SK-N-SH (cell line): ENCODE measurements at regions not wholly inside any gene's neighbourhood (a gene's known extent, or its start where the extent isn't known, plus 50 kb on each side); places are given as distances from the start of the nearest gene placed in this dataset.

Source experiments
- CTCF ChIA-PET: fragments of 300-600, 350-600 bp; formaldehyde crosslinking; extraction: SDS; loops from one replicate; lab custom pipeline; 2021; lab: Yijun Ruan, JAX
- POLR2A ChIA-PET: fragments of 350-600 bp; sonication (Branson Sonifier 250); formaldehyde crosslinking; extraction: SDS; loops from one replicate; lab custom pipeline; 2020; ENCODE audit warnings: antibody characterized with exemption, inconsistent platforms; lab: Yijun Ruan, JAX
- DNase-seq: peaks from one replicate; pipeline ENCODE4 v3.0.0; 2012
- H2AFZ ChIP-seq: fragments of 200-600 bp; sonication (generic); 2 replicates; pipeline ENCODE4 v1.8.1; 2016; ENCODE audit warnings: antibody characterized with exemption, mild to moderate bottlenecking, low read depth
- H3F3A ChIP-seq: fragments of 200-600 bp; sonication (generic); replicated peaks from 2 replicates; pipeline ENCODE3; 2016; ENCODE audit warnings: antibody characterized with exemption, mild to moderate bottlenecking; ENCODE audit not compliant: insufficient read depth
- H3K27ac ChIP-seq, 2 experiments: fragments of 200-500 bp in 1 of 2; fragments of 200-600 bp in 1 of 2; sonication (Bioruptor generic) in 1 of 2; sonication (generic), shearing (Covaris generic) in 1 of 2; 2 replicates each; pipeline versions ENCODE4 v1.5.1 to v1.6.1; 2014 to 2016; ENCODE audit warnings: low read depth in 2 of 2, inconsistent platforms in 1 of 2, low read length in 1 of 2, mild to moderate bottlenecking in 1 of 2, mixed read lengths in 1 of 2
- H3K27me3 ChIP-seq: fragments of 200-600 bp; sonication (generic), shearing (Covaris generic); 2 replicates; pipeline ENCODE4 v1.6.1; 2016; ENCODE audit warnings: mixed run types; ENCODE audit not compliant: insufficient read depth
- H3K36me3 ChIP-seq, 2 experiments: fragments of 200-500 bp in 1 of 2; fragments of 200-600 bp in 1 of 2; sonication (Bioruptor generic) in 1 of 2; sonication (generic) in 1 of 2; replicated peaks in 1 of 2; 2 replicates each; pipeline versions ENCODE3 to v1.5.1; 2014 to 2016; ENCODE audit warnings: low read length in 1 of 2, mild to moderate bottlenecking in 1 of 2; ENCODE audit not compliant: insufficient read depth in 2 of 2, control insufficient read depth in 1 of 2
- H3K4me1 ChIP-seq, 2 experiments: fragments of 200-500 bp in 1 of 2; fragments of 200-600 bp in 1 of 2; sonication (Bioruptor generic) in 1 of 2; sonication (generic), shearing (Covaris generic) in 1 of 2; 2 replicates each; pipeline versions ENCODE4 v1.5.1 to v1.6.1; 2014 to 2016; ENCODE audit warnings: low read depth in 1 of 2, low read length in 1 of 2, mixed run types in 1 of 2; ENCODE audit not compliant: insufficient read depth in 2 of 2, control insufficient read depth in 1 of 2
- H3K4me2 ChIP-seq: fragments of 200-600 bp; sonication (generic), shearing (Covaris generic); 2 replicates; pipeline ENCODE4 v1.6.1; 2017; ENCODE audit warnings: mixed run types
- H3K4me3 ChIP-seq, 2 experiments: fragments of 200-500 bp in 1 of 2; fragments of 200-600 bp in 1 of 2; sonication (Bioruptor generic) in 1 of 2; sonication (generic), shearing (Covaris generic) in 1 of 2; 2 replicates each; pipeline versions ENCODE4 v1.5.1 to v1.8.1; 2014 to 2016; ENCODE audit warnings: low read depth in 2 of 2, inconsistent platforms in 1 of 2, low read length in 1 of 2, mild to moderate bottlenecking in 1 of 2, mixed read lengths in 1 of 2, moderate library complexity in 1 of 2
- H3K79me2 ChIP-seq: fragments of 200-600 bp; sonication (generic); 2 replicates; pipeline ENCODE4 v1.8.1; 2017; ENCODE audit warnings: mild to moderate bottlenecking; ENCODE audit not compliant: insufficient read depth
- H3K9ac ChIP-seq: fragments of 200-600 bp; sonication (generic); 2 replicates; pipeline ENCODE4 v1.6.1; 2017; ENCODE audit warnings: mixed run types
- H3K9me2 ChIP-seq: fragments of 200-600 bp; sonication (generic); 2 replicates; pipeline ENCODE4 v1.6.1; 2017; ENCODE audit warnings: mixed run types
- H3K9me3 ChIP-seq: fragments of 200-600 bp; sonication (generic); 2 replicates; pipeline ENCODE4 v1.6.1; 2017; ENCODE audit warnings: mixed run types, mild to moderate bottlenecking, moderate library complexity
- H4K20me1 ChIP-seq: fragments of 200-600 bp; sonication (generic); 2 replicates; pipeline ENCODE4 v1.6.1; 2017; ENCODE audit warnings: mild to moderate bottlenecking, mixed run types; ENCODE audit not compliant: insufficient read depth
- CHD2 ChIP-seq: fragments of 150-350 bp; IDR thresholded peaks from 2 replicates; pipeline ENCODE4 v1.6.1; 2018; ENCODE audit warnings: low read length; ENCODE audit not compliant: partially characterized antibody
- FOXJ3 ChIP-seq: sonication (generic); formaldehyde crosslinking; IDR thresholded peaks from 2 replicates; pipeline ENCODE4 v1.5.1; 2020; ENCODE audit warnings: mild to moderate bottlenecking, missing genetic modification reagents
- FOXM1 ChIP-seq: IDR thresholded peaks from 2 replicates; pipeline ENCODE4 v1.4.0; 2012; ENCODE audit warnings: low read depth, mild to moderate bottlenecking
- GABPA ChIP-seq: IDR thresholded peaks from 2 replicates; pipeline ENCODE4 v1.4.0; 2012; ENCODE audit warnings: low read depth, mild to moderate bottlenecking
- MEF2A ChIP-seq: IDR thresholded peaks from 2 replicates; pipeline ENCODE4 v1.4.0; 2012; ENCODE audit warnings: low read depth, borderline replicate concordance
- MXI1 ChIP-seq: IDR thresholded peaks from 2 replicates; pipeline ENCODE4 v1.6.1; 2012; ENCODE audit warnings: mild to moderate bottlenecking, low read depth, low read length, improper control_type of control experiment
- NFIC ChIP-seq: IDR thresholded peaks from 2 replicates; pipeline ENCODE4 v1.4.0; 2012; ENCODE audit warnings: borderline replicate concordance
- NRF1 ChIP-seq: IDR thresholded peaks from 2 replicates; pipeline ENCODE4 v1.6.1; 2012; ENCODE audit warnings: low read depth, mild to moderate bottlenecking, low read length
- SMC3 ChIP-seq: IDR thresholded peaks from 2 replicates; pipeline ENCODE4 v1.6.1; 2012; ENCODE audit warnings: low read depth, low read length, improper control_type of control experiment
- TAF1 ChIP-seq: IDR thresholded peaks from 2 replicates; pipeline ENCODE4 v1.6.1; 2012; ENCODE audit warnings: low read depth, mild to moderate bottlenecking, low read length, moderate library complexity, borderline replicate concordance
- TCF12 ChIP-seq: IDR thresholded peaks from 2 replicates; pipeline ENCODE4 v1.4.0; 2012
- YY1 ChIP-seq: IDR thresholded peaks from 2 replicates; pipeline ENCODE4 v1.4.0; 2012; ENCODE audit warnings: low read depth, mild to moderate bottlenecking
- WGBS: methylation state at CpG from one replicate; pipeline ENCODE4 v1.1.6; 2017; ENCODE audit warnings: low lambda C conversion rate; 5-methylcytosine and 5-hydroxymethylcytosine counted together
- TF ChIP-seq, protein P1 (sequence below): IDR thresholded peaks from 2 replicates; pipeline ENCODE4; 2012
- TF ChIP-seq, protein P2 (sequence below): fragments of 150-350 bp; IDR thresholded peaks from 2 replicates; pipeline ENCODE4 v1.6.1; 2016; ENCODE audit warnings: mild to moderate bottlenecking, low read depth, low read length
- TF ChIP-seq, protein P3 (sequence below): IDR thresholded peaks from 2 replicates; pipeline ENCODE4 v1.4.0; 2012; ENCODE audit warnings: low read depth

DNA sequence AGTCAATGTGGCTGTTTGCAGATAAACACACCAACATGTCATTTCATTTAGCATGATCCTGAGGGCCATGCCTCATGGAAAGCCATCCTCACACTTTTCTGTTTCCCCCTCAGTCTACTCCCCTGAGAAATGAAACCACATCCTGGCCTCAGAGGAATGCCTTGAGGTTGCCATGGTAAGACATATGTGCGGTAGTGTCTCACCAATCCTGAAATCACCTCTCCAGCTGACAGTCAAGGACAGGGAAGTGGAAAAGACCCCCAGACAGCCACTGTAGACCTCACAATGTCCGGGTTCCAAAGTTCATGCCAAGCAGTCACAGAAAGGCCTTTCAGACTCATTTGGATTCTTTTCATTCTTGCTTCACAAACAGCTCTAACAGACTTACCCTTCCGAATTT is 175.2 kb upstream of the PKDCC start:
- no peak for TF ChIP-seq FOXJ3 (CRISPR knock-in tag)
- no peak for TF ChIP-seq NFIC
- no peak for TF ChIP-seq FOXM1
- TF ChIP-seq, protein P1, sequence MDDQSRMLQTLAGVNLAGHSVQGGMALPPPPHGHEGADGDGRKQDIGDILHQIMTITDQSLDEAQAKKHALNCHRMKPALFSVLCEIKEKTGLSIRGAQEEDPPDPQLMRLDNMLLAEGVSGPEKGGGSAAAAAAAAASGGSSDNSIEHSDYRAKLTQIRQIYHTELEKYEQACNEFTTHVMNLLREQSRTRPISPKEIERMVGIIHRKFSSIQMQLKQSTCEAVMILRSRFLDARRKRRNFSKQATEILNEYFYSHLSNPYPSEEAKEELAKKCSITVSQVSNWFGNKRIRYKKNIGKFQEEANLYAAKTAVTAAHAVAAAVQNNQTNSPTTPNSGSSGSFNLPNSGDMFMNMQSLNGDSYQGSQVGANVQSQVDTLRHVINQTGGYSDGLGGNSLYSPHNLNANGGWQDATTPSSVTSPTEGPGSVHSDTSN: no peak
- TF ChIP-seq, protein P2, sequence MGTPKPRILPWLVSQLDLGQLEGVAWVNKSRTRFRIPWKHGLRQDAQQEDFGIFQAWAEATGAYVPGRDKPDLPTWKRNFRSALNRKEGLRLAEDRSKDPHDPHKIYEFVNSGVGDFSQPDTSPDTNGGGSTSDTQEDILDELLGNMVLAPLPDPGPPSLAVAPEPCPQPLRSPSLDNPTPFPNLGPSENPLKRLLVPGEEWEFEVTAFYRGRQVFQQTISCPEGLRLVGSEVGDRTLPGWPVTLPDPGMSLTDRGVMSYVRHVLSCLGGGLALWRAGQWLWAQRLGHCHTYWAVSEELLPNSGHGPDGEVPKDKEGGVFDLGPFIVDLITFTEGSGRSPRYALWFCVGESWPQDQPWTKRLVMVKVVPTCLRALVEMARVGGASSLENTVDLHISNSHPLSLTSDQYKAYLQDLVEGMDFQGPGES: no peak
- no peak for TF ChIP-seq NRF1
- TF ChIP-seq MEF2A: no peak
- TF ChIP-seq, protein P3, sequence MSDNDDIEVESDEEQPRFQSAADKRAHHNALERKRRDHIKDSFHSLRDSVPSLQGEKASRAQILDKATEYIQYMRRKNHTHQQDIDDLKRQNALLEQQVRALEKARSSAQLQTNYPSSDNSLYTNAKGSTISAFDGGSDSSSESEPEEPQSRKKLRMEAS: no peak
- no peak for TF ChIP-seq GABPA
- TF ChIP-seq TCF12: no peak
- TF ChIP-seq YY1: no peak
- TF ChIP-seq CHD2: no peak
- no peak for TF ChIP-seq MXI1
- TF ChIP-seq SMC3: no peak
- no peak for TF ChIP-seq TAF1
- ChIA-PET POLR2A (interaction anchor here (0.7 to 2.2 kb wide), 4 partner anchors 13 to 173 kb away, joined by 3 to 8 read pairs (median 8); no protein-coding TSS in a partner anchor), CTCF (interaction anchor here (0.9 to 18.0 kb wide), 15 partner anchors 9 to 213 kb away, joined by 3 to 897 read pairs (median 11); partner anchors contain the start of gene PKDCC)
- no peak for DNase-seq
- H2AFZ ChIP-seq: no peak overlapping the region
- no peaks in the 10 kb centered on the region for H3F3A ChIP-seq
- no peaks in the 10 kb centered on the region for H3K9me3 ChIP-seq
- no peak overlapping the region for H3K4me2 ChIP-seq
- H3K9me2 ChIP-seq: no peaks in the 10 kb centered on the region
- 52% methylated on average over 3 of the region's 3 CpGs for WGBS
- no peak overlapping the region for H3K27ac ChIP-seq
- no peak overlapping the region for H3K9ac ChIP-seq
- H3K27me3 ChIP-seq: 0 out of 2 replicates have a peak, but pooled peaks cover 8% of the 10 kb centered on the region
- H3K4me3 ChIP-seq: no peak overlapping the region
- H3K79me2 ChIP-seq: no peaks in the 10 kb centered on the region
- no peaks in the 10 kb centered on the region for H3K36me3 ChIP-seq
- no peaks in the 10 kb centered on the region for H4K20me1 ChIP-seq
- H3K4me1 ChIP-seq: peaks cover 0 to 24% of the 10 kb centered on the region in 2 experiments; a peak in 3 of 4 replicates
